ENCODE measurements at regions not wholly inside any gene's neighbourhood (a gene's known extent, or its start where the extent isn't known, plus 50 kb on each side); places are given as distances from the start of the nearest gene placed in this dataset.
"Not testable (repeated sequence)": the region's sequence is repeated elsewhere in the genome, so short reads cannot be mapped to it uniquely, and the experiment has no call there.

DNA sequence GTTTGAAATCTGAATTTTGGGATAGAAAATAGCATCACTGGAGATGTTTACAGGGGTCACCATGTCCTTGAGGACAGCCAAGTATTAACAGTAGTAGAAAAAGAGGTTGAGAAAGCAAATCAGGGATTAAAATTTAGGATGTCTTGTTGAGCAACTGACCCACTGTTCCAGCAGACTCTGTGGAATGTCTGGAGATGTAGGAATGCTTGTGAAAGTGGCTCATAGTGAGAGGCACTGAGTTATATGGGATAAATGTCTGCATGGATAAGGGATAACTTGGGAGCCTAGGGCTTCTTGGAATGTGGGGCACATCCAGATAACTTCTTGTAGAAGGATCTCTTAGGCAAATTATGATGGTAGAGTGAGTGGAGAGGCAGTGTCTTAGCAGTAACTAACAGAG lies 495.0 kb downstream of the TMX3 start:
- no peak for DNase-seq

DNA sequence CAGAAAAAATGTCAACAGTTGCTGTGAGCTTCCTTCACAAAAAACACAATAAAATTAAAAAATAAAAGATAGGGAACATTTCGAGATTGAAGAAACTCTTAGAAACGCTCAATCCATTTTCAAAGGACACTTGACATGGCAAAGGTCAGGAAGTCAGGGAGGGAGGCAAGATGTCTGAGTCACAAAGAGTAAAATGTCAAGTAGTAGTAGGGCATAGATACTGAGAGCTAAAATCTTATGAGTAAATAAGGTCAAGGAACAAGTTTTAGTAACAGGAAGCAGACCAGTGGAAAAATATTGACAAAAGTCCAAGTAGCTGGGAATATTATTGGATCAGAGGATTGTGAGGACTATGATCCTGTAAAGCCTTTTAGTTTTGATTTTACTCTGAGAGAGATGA lies 495.6 kb downstream of the TMX3 start:
- no peak for DNase-seq

DNA sequence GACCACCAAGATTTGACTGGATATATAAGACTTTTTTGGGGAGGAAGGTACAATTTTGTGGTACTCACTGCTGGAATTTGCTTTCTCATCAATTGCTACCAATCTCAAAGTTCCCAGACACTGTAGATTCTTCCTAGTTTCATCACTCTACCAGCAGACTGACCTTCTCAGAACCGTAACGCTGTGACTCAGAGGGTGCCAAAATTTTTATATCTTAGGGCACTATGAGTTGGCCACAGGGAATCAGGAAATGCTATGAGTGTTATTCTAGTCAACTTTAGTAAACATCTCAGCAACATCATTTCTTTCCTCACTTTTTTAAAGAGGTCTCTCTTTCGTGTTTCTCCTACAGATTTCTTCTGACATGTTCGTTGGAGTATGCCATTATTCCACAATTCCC lies 499.0 kb downstream of the TMX3 start:
- DNase-seq: no peak

DNA sequence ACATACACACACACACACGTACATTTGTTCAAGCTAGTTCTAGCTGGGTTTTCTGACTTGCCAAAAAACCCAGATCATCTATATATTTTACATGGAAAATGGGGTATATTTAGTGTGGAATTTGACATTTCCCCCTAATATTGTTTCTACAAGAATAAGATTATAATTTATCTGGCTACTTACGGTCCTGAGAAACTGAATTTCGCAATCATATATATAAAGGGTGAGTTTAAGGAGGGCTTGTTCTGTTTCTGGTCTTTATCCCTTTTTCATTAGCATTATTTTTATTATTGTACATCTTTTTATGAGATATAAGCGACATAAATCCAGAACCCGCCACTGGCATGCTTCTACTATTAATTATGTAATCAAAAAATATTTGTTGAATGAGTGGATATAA lies 528.9 kb downstream of the TMX3 start:
- no peak for DNase-seq

DNA sequence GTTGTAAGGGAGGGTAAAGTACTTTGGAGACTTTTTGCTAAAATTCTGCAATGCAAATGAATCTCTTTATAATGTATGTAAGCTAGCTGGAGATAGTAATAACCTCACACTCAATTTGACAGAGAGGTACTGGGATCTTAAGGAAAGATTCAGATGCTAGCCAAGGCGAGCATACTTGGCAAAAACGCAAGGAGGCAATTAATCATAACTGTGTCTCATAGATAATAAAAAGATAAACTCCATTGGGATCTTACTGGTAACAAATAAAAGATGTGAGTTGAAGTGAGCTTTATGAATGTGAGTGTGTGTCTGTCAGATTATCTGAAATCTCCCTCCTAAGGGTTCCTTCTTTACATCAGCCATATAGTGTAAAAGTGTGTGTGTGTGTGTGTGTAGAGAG lies 533.0 kb downstream of the TMX3 start:
- no peak for DNase-seq

DNA sequence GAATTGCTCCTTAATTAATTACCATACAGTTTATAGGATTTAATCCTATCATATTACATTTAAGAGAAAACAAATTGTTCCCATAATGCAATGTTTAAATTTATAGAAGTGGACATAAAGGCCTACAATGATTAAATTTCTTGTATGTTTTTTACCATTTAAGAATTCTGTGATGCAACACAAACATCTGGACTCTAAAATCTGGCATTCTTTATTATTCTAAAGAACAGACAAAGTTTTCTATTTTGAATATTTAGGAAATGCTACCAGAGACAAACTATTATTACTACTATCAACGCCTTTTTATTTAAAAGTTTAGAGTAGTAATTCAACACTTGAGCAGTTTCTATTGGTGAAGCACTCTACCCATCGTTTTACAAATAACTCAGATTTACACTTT lies 535.1 kb downstream of the TMX3 start:
- no peak for DNase-seq

DNA sequence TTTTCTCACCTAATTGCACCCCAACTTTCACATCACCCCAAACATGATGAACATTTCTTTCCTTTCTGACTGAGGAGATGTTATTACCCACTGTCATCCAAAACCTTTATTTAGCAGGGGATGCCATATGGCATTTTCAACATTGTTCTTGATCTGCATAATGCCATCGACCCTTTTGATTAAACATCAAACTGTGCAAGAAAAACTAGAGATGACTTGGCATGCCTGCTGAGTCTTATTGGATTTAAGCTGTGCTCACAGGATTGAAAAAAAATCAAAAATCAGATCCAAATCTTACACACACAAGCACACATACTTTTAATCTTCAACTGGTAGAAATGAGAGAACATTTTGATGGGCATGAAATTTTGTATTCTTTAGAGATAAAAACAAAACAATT lies 536.0 kb downstream of the TMX3 start:
- DNase-seq: no peak

DNA sequence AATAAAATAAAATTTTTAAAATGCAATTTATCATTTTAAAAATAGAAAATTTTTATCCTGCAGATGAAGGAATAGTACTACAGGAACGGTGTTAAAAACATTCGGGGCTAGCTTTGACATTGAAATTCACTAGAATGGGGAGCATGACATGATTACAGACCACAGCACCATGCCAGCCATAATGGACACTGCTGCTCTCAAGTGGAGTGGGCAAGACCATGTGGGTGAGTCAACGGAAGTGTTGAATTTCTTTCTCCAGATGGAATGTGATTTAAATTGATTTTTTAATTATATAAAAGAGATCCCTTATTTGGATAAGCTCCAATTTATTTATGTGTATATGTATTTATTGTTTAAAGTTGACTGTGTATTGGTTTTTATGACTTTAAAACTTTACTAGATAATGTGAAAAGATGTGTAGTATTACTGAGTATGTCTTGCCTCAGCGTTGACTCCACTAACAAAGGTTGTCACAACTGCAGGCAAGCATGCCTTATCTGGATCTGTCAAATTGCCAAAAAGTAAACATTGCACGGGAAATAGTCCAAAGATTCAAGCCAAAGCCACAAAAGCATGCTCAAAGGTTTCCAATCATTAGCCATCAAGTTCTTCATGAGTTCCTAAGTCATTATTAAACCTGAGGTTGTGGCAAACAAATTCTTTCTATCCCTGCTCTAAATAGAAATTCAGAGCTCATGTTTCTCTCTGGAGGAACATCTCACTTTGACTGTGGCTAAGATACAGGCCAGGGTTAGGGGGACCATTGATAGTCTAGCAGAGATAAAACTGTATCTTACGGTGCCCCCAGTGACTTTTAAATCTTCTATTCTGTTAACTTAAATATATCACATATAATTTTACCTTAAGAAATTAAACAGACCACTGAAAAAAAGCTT lies 536.9 kb downstream of the TMX3 start:
- no peak for DNase-seq

DNA sequence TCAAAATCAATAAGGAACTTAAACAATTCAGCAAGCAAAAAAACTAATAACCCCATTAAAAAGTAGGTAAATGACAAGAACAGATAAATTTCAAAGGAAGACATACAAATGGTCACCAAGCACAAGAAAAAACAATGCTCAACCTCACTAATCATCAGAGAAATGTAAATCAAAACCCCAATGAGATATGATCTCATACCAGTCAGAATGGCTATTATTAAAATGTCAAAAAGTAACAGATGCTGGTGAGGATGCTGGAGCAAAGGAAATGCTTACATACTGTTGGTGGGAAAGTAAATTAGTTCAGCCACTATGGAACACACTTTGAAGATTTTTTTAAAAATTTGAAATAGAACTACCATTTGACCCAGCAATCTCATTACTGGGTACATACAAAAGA lies 538.0 kb downstream of the TMX3 start:
- no peak for DNase-seq

DNA sequence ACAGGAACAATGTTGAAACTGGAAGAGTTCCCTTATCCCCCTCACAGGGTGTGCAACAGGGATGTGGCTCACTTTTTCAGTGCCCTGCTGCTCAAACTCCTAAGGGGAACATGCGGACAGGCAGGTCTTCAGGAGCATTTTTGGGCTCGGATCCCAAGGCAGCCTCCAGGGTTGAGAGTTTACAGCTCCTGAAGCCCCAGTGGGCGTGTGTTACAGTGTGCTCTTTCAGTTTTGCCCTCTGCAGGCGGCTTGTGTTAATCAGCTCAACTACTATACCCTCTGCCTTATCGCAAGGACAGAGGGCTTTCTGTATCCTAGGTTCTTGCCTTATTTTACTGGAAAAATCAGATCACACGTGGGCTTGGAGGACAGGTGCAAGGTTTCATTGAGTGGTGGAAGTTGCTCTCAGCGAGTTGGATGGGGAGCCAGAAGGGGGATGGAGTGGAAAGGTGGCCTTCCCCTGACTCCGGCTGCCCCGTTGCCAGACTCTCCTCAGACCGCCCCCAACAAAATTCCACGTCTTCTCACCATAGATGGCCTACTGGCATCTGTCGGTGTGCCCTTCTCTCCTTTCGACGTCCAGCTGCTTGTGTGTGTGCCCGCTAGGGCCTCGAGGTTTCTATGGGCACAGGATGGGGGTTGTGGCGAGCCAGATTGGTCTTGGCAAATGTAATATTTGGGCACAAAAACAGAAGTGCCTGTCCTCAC lies 541.9 kb downstream of the TMX3 start:
- DNase-seq: no peak

DNA sequence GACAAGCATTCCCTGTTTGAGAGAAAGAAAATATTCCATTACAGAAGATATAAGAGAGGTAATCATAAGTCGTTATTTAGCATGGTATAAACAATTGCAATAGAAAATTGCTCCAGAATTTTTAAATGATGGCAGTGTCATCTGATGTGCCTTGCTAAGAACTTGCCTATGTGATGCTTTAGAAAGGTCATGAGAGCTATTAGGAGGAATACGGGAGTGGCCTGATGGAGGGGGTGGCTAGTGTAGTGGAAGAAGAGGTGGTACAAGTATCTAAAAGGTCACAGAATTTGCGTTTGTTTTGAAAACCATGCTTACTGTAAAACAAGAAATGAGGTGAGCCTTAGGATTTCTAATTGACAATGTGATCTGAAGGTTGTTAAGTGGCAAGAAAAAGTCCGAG lies 550.0 kb downstream of the TMX3 start:
- DNase-seq: no peak

DNA sequence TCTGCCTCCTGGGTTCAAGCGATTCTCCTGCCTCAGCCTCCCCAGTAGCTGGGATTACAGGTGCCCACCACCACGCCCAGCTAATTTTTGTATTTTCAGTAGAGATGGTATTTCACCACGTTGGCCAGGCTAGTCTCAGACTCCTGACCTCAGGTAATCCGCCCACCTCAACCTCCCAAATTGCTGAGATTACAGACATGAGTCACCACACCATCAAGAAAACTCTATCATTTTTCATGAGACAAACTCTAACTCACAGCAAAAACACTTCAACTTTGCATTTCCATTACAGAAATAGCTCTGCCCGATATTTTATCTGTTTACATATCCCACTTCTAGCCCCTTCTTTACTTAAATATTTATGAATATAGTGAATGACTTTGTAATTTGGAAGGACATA lies 561.1 kb downstream of the TMX3 start:
- DNase-seq: not testable (repeated sequence)

DNA sequence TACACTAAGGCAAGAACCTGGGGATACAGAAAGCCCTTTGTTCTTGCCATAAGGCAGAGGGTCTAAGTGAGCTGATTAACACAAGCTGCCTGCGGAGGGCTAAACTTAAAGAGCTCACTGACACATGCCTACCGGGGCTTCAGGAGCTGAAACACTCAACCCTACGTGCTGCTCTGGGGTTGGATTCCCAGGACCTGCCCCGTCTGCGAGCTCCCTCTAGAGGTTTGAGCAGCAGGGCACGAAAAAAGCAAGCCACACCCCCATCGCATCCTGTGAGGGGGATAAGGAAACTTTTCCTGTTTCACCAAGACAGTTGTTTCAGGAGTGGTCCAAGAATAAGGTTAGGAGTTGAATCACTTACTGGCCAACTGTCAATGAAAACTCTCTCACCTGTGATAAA lies 562.1 kb downstream of the TMX3 start:
- DNase-seq: no peak

DNA sequence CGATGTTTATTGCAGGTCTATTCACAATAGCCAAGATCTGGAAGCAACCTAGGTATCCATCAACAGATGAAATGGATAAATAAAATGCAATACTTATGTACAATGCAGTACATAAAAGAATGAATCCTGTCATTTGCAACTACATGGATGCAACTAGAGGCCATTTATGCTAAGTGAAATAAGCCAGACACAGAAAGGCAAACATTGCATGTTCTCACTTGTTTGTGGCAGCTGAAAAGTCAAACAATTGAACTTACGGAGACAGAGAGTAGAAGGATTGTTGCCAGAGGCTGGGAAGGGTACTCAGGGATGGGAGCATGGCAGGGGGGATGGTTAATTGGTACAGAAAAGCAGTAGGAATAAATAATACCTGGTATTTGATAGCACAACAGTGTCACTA lies 563.9 kb downstream of the TMX3 start:
- DNase-seq: no peak

DNA sequence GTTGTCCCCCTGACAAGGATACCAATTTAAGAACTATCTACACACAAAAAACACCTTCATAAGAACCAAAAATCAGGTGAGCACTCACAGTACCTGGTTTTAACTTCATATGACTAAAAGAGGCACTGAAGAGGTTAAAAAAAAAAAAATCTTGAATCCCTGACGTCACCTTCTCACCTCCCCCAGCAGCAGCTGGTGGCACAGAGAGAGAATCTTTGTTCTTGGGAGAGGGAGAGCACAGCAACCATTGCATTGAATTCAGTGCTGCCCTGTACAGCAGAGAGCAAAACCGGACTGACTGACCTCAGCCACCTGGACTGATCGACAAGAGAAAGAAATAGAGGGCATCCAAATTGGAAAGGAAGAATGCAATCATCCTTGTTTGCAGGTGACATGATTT lies 566.0 kb downstream of the TMX3 start:
- no peak for DNase-seq

DNA sequence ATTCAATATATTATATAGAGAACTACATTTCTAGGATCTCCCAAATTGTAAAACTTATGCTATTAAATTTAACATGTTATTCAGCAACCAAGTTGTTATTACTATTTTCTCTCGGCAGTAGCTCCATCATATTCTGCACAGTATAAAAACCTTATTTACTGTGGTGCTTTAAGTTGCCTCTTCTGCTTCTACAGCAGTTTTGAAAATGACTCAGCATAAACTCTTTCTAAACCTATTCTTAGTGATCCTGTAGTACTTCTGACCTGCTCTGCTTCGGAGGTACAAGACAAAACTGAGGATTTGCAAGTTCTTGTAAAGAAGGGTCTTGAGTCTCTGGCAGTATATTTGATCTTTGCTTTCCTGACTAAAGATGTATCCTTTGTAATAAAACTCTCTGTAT lies 567.2 kb downstream of the TMX3 start:
- DNase-seq: no peak

DNA sequence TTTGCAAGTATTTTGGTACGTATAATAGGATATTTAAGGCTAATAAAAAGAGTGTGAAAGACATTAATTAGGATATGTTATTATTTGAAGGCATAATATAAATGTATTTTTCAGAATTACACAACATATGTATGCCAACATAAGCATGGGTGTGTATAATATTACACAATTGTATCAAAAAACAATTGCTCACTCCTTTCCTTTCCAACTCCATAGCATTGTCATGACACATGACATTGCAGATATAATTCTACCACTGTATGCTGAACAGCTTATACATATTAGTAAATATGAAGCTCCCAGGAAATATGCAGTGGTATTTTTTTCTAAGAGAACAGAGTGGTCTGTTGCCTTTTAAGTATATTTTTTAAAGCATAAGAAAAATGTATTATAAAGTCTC lies 593.1 kb downstream of the TMX3 start:
- no peak for DNase-seq

DNA sequence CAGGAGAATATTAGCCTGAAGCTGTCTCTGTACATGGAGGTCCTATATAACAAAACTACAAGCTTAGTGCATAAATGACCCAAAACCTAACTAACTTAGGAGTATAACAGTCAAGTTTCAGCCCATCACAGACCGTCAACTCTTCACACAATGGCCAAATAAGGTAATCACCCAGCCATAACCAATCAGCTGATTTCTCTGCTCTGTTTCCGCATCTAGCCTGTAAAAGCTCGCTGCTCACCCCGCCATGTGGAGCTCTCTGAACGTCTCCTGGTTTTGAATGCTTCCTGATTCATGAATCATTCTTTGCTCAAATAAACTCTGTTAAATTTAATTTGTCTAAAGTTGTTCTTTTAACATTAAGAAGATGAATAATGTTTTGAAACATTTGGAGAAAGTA lies 593.6 kb downstream of the TMX3 start:
- DNase-seq: no peak

DNA sequence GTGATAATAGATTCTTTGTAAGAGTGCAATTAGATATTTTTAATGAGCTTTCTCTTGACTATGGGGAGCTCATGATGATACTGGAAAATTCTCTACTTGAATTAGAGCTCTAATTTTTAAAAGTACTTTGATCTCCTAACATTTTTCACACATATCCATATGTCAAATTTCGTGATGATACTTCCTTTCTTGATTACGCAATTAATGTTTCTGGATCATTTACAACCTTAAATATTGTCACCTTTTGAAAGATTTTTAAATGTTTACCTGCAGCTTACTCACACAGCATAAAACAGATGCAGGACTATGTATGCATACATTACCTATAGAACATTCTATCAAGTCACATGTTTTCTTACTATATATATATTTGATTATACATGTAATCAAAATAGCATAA lies 598.5 kb upstream of the DSEL start:
- no peak for DNase-seq

DNA sequence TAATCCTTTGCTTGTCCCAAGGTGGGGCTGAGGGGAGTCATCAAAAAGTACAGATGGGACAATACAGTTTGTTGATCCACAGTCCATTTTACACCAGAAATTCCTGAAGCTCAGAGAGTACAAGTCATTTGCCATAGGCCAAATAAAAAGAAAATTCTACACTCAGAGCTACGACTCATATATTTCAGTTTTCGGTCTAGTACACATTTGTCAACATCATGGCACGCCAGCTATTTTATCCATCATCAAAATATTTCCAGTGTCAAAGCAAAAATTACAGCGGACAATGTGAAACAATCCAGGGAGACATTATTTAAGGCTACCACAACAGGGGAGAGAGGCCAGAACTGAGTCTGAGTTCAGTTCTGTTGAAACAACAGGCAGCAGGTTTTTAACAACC lies 587.5 kb upstream of the DSEL start:
- DNase-seq: no peak

DNA sequence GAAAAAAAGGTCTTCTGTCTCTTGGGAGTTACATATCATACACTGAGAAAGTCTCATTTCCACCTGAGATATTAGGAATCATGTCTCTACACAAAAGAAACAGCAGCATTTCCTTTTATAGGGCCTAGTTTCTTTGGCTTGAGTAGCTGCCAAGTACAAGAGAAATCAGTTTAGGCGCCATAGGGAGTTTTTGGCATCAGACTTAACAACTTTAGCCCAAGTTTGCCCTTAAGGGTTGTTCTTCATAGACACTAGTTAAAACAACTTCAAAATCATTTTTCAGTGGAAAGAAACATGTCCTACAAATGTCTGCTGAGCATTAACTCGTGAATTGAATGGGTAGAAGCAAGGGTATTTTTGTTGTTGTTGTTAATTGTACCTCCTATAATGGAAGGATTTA lies 587.0 kb upstream of the DSEL start:
- DNase-seq: no peak

DNA sequence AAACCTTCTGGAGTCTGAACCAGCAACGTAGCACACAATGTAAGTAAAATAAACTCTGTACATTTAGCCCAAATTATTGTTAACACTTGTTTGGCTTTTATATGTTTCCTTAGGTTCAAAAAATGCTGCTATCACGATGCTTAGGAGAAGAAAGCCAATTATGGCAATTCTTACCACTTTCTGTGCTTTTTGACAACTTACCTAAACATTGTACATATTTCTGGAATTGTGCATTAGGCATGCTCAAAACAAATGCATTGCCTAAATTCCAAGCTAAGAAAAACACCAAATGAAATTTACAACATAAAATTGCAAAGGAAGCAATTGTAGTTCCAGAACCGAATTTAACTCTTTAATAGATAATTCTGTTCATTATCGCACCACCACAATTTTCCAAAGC lies 585.6 kb upstream of the DSEL start:
- no peak for DNase-seq

DNA sequence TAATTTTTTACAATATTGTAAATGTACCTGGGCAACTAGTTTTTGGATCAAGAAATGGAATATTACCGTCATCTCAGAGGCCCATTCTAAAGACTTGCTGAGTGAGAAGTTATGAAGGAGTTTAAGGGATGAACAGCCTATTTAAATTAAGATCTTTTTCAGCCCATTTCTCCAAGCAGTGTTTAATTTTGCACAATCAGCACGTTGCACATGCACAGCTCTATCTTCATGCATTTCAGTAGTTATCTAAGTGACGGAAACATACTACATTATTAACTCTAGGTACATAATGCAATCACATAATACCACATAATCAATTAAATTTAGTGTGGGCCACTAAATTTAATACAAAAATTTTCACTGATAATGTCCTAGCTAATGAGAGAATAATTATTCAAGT lies 582.1 kb upstream of the DSEL start:
- no peak for DNase-seq

DNA sequence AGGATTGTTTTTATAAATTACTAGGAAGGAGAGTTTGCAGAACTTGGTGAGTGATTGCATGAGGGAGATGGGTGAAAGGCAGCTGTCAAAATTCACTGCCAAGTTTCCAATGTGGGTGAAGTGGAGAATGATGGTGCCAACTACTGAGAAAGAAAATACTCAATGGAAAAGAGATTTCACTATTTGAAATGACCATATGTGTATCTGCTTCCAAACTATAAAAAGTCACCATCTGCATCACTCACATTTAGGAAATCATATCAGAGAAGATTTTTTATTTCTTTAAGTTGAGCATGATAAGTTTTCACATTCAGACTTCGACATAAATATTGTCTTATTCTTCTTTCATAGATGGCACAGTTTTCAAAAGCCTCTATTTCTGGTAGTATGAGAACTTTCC lies 570.0 kb upstream of the DSEL start:
- no peak for DNase-seq

DNA sequence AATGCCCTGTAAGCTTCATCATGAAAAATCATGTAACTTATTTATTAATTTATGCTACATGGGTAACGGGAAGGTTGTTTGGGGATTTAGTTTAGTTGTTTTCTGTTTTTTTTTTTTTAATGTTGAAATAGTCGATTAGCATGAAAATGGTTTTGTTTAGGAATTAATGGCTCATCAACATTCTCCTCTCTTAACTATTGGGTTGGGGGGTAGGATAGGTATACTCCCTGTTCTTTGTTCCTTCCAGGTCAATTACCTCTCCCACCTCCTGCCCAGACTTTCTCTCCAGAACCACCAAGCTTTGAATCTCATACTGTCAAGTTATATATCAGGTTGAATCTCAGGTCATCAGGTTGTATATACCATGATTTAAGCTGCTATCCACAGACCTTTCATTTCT lies 568.7 kb upstream of the DSEL start:
- DNase-seq: no peak

Measured in activated CD4-positive, alpha-beta T cell treated with anti-CD3 and anti-CD28 coated beads, Interleukin-10, Interleukin-2, amounts not matched to agents 100 ng/mL and 50 ng/mL, durations not matched to agents 16 hours and 8 hours (primary cell).